ENCODE measurements at regions not wholly inside any gene's neighbourhood (a gene's known extent, or its start where the extent isn't known, plus 50 kb on each side); places are given as distances from the start of the nearest gene placed in this dataset.

DNA sequence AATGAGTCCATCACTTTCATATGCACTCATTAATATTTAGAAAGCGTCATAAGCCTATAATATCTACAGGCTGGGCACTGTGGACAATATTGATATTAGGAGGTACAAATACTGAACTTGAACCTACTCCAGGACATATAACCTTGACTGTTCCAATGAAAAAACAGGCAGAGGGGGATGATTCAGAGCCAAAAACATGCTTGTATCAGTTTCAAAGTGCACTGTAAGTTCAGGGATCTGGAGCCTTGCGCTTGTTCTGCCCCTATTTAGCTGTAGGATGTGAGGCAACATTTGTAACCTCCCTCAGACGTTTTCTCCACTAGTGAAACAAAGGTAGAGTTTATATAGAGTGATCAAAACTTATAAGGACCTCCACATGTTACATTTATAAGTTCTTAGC is 246.1 kb upstream of the GYPC start:
- no CpG with 5 or more reads among the region's 3 CpGs for WGBS (ENCODE audit: insufficient coverage, low lambda C conversion rate)
- no peaks in the 10 kb centered on the region for H3K27me3 ChIP-seq (ENCODE audit: control insufficient read depth, insufficient read depth, low read length)

DNA sequence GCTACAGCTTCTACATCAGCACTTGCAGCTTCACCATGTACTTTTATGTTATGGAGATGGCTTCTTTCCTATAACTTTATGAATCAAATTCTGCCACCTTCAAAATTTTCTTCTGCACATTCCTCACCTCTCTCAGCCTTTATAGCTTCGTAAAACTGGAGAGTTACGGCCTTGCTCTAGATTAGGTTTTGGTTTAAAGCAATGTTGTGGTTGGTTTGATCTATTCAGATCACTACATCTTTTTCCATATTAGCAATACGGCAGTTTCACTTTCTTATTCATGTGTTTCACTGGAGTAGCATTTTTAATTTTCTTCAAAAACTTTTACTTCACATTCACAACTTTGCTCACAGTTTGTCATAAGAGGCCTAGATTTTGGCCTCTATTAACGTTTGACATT is 242.9 kb upstream of the GYPC start:
- no peak overlapping the region for H3K27ac ChIP-seq (ENCODE audit: low read length)
- no peak overlapping the region for H3K4me3 ChIP-seq (ENCODE audit: low read length)
- 92% methylated on average over 2 of the region's 4 CpGs for WGBS (ENCODE audit: insufficient coverage, low lambda C conversion rate)
- H3K4me1 ChIP-seq (ENCODE audit: control insufficient read depth, insufficient read depth, low read length): no peaks in the 10 kb centered on the region
- no peak for DNase-seq
- H3K9me3 ChIP-seq (ENCODE audit: control insufficient read depth, low read depth, low read length): no peaks in the 10 kb centered on the region
- no peaks in the 10 kb centered on the region for H3K36me3 ChIP-seq (ENCODE audit: control insufficient read depth, insufficient read depth, low read length)
- no peaks in the 10 kb centered on the region for H3K27me3 ChIP-seq (ENCODE audit: control insufficient read depth, insufficient read depth, low read length)

More for the DNA sequence above, 246.1 kb upstream of the GYPC start:
- no peaks in the 10 kb centered on the region for H3K36me3 ChIP-seq (ENCODE audit: control insufficient read depth, insufficient read depth, low read length)
- no peak overlapping the region for H3K27ac ChIP-seq (ENCODE audit: low read length)
- DNase-seq: no peak
- no peaks in the 10 kb centered on the region for H3K9me3 ChIP-seq (ENCODE audit: control insufficient read depth, low read depth, low read length)
- no peaks in the 10 kb centered on the region for H3K4me1 ChIP-seq (ENCODE audit: control insufficient read depth, insufficient read depth, low read length)
- H3K4me3 ChIP-seq (ENCODE audit: low read length): no peak overlapping the region

GRCh38 chr2:126419403-126419802 is 236.6 kb upstream of the GYPC start:
- H3K36me3 ChIP-seq (ENCODE audit: control insufficient read depth, insufficient read depth, low read length): no peaks in the 10 kb centered on the region
- H3K27me3 ChIP-seq (ENCODE audit: control insufficient read depth, insufficient read depth, low read length): no peaks in the 10 kb centered on the region
- H3K4me1 ChIP-seq (ENCODE audit: control insufficient read depth, insufficient read depth, low read length): no peaks in the 10 kb centered on the region
- no peak overlapping the region for H3K4me3 ChIP-seq (ENCODE audit: low read length)
- H3K9me3 ChIP-seq (ENCODE audit: control insufficient read depth, low read depth, low read length): peaks cover 3% of the 10 kb centered on the region
- DNase-seq: no peak
- H3K27ac ChIP-seq (ENCODE audit: low read length): no peak overlapping the region

- H3K36me3 ChIP-seq (ENCODE audit: control insufficient read depth, insufficient read depth, low read length): no peaks in the 10 kb centered on the region
- H3K9me3 ChIP-seq (ENCODE audit: control insufficient read depth, low read depth, low read length): no peaks in the 10 kb centered on the region
- DNase-seq: no peak
- 80% methylated on average over 1 of the region's 1 CpG for WGBS (ENCODE audit: insufficient coverage, low lambda C conversion rate)
- no peak overlapping the region for H3K4me3 ChIP-seq (ENCODE audit: low read length)
- no peaks in the 10 kb centered on the region for H3K4me1 ChIP-seq (ENCODE audit: control insufficient read depth, insufficient read depth, low read length)
- no peak overlapping the region for H3K27ac ChIP-seq (ENCODE audit: low read length)
- H3K27me3 ChIP-seq (ENCODE audit: control insufficient read depth, insufficient read depth, low read length): no peaks in the 10 kb centered on the region
Observed at GRCh38 chr2:126425943-126426342, 230.0 kb upstream of the GYPC start.

GRCh38 chr2:126429103-126429502 is 226.9 kb upstream of the GYPC start:
- Histone ChIP-seq H3K4me3 (ENCODE audit: low read length) (no peak overlapping the region), H3K4me1 (ENCODE audit: control insufficient read depth, insufficient read depth, low read length) (no peaks in the 10 kb centered on the region), H3K9me3 (ENCODE audit: control insufficient read depth, low read depth, low read length) (no peaks in the 10 kb centered on the region), H3K36me3 (ENCODE audit: control insufficient read depth, insufficient read depth, low read length) (no peaks in the 10 kb centered on the region), H3K27ac (ENCODE audit: low read length) (no peak overlapping the region), H3K27me3 (ENCODE audit: control insufficient read depth, insufficient read depth, low read length) (no peaks in the 10 kb centered on the region)
- DNase-seq: no peak

- Histone ChIP-seq H3K4me3 (ENCODE audit: low read length) (no peak overlapping the region), H3K9me3 (ENCODE audit: control insufficient read depth, low read depth, low read length) (no peaks in the 10 kb centered on the region), H3K27me3 (ENCODE audit: control insufficient read depth, insufficient read depth, low read length) (no peaks in the 10 kb centered on the region), H3K4me1 (ENCODE audit: control insufficient read depth, insufficient read depth, low read length) (no peaks in the 10 kb centered on the region), H3K27ac (ENCODE audit: low read length) (no peak overlapping the region), H3K36me3 (ENCODE audit: control insufficient read depth, insufficient read depth, low read length) (no peaks in the 10 kb centered on the region)
- no peak for DNase-seq
- no CpG with 5 or more reads among the region's 4 CpGs for WGBS (ENCODE audit: insufficient coverage, low lambda C conversion rate)
Observed at GRCh38 chr2:126431136-126431535, 224.8 kb upstream of the GYPC start.

GRCh38 chr2:126436411-126436810 is 219.5 kb upstream of the GYPC start:
- no peak overlapping the region for H3K27ac ChIP-seq (ENCODE audit: low read length)
- WGBS (ENCODE audit: insufficient coverage, low lambda C conversion rate): 100% methylated on average over 1 of the region's 1 CpG

GRCh38 chr2:126437016-126437415 is 218.9 kb upstream of the GYPC start:
- Histone ChIP-seq H3K27ac (ENCODE audit: low read length) (no peak overlapping the region), H3K27me3 (ENCODE audit: control insufficient read depth, insufficient read depth, low read length) (no peaks in the 10 kb centered on the region), H3K36me3 (ENCODE audit: control insufficient read depth, insufficient read depth, low read length) (no peaks in the 10 kb centered on the region), H3K4me3 (ENCODE audit: low read length) (no peak overlapping the region), H3K4me1 (ENCODE audit: control insufficient read depth, insufficient read depth, low read length) (no peaks in the 10 kb centered on the region), H3K9me3 (ENCODE audit: control insufficient read depth, low read depth, low read length) (no peaks in the 10 kb centered on the region)
- 96% methylated on average over 3 of the region's 6 CpGs for WGBS (ENCODE audit: insufficient coverage, low lambda C conversion rate)
- DNase-seq: no peak

More at GRCh38 chr2:126436411-126436810, 219.5 kb upstream of the GYPC start:
- no peaks in the 10 kb centered on the region for H3K27me3 ChIP-seq (ENCODE audit: control insufficient read depth, insufficient read depth, low read length)
- no peaks in the 10 kb centered on the region for H3K36me3 ChIP-seq (ENCODE audit: control insufficient read depth, insufficient read depth, low read length)
- no peaks in the 10 kb centered on the region for H3K9me3 ChIP-seq (ENCODE audit: control insufficient read depth, low read depth, low read length)
- DNase-seq: no peak
- H3K4me1 ChIP-seq (ENCODE audit: control insufficient read depth, insufficient read depth, low read length): no peaks in the 10 kb centered on the region
- H3K4me3 ChIP-seq (ENCODE audit: low read length): no peak overlapping the region

DNA sequence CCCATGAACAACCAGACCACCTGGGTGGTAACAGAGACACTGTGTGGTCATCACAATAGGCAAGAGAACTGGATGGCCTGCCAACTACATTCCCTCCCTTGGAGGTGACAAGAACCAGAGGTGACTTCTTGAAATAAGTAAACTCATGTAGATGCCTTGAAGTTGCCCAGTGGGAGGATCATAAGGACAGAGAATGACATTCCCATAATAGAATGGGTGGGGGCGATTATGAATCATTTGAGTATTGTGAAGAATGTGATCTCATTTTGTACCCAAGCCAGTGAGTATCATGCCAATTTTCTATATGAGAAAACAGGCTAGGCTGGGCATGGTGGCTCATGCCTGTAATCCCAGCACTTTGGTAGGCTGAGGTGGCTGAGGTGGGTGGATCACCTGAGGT is 211.4 kb upstream of the GYPC start:
- H3K27me3 ChIP-seq (ENCODE audit: control insufficient read depth, insufficient read depth, low read length): no peaks in the 10 kb centered on the region
- H3K4me3 ChIP-seq (ENCODE audit: low read length): no peak overlapping the region
- H3K4me1 ChIP-seq (ENCODE audit: control insufficient read depth, insufficient read depth, low read length): no peaks in the 10 kb centered on the region
- no peak for DNase-seq
- no peaks in the 10 kb centered on the region for H3K36me3 ChIP-seq (ENCODE audit: control insufficient read depth, insufficient read depth, low read length)
- no peak overlapping the region for H3K27ac ChIP-seq (ENCODE audit: low read length)
- no peaks in the 10 kb centered on the region for H3K9me3 ChIP-seq (ENCODE audit: control insufficient read depth, low read depth, low read length)
- no CpG with 5 or more reads among the region's 1 CpG for WGBS (ENCODE audit: insufficient coverage, low lambda C conversion rate)

GRCh38 chr2:126446106-126446695 is 209.8 kb upstream of the GYPC start:
- no peak for DNase-seq
- Histone ChIP-seq H3K9me3 (ENCODE audit: control insufficient read depth, low read depth, low read length) (no peaks in the 10 kb centered on the region), H3K4me3 (ENCODE audit: low read length) (no peak overlapping the region), H3K27me3 (ENCODE audit: control insufficient read depth, insufficient read depth, low read length) (no peaks in the 10 kb centered on the region), H3K4me1 (ENCODE audit: control insufficient read depth, insufficient read depth, low read length) (no peaks in the 10 kb centered on the region), H3K36me3 (ENCODE audit: control insufficient read depth, insufficient read depth, low read length) (no peaks in the 10 kb centered on the region), H3K27ac (ENCODE audit: low read length) (no peak overlapping the region)
- WGBS (ENCODE audit: insufficient coverage, low lambda C conversion rate): 67% methylated on average over 1 of the region's 3 CpGs

- 0% methylated on average over 1 of the region's 5 CpGs for WGBS (ENCODE audit: insufficient coverage, low lambda C conversion rate)
- H3K4me3 ChIP-seq (ENCODE audit: low read length): no peak overlapping the region
- no peaks in the 10 kb centered on the region for H3K36me3 ChIP-seq (ENCODE audit: control insufficient read depth, insufficient read depth, low read length)
- H3K4me1 ChIP-seq (ENCODE audit: control insufficient read depth, insufficient read depth, low read length): no peaks in the 10 kb centered on the region
- H3K27ac ChIP-seq (ENCODE audit: low read length): no peak overlapping the region
- no peaks in the 10 kb centered on the region for H3K27me3 ChIP-seq (ENCODE audit: control insufficient read depth, insufficient read depth, low read length)
- no peak for DNase-seq
- no peaks in the 10 kb centered on the region for H3K9me3 ChIP-seq (ENCODE audit: control insufficient read depth, low read depth, low read length)
Observed at GRCh38 chr2:126448611-126449010, 207.3 kb upstream of the GYPC start.
